LNCAP (cell line): ENCODE measurements at regions not wholly inside any gene's neighbourhood (a gene's known extent, or its start where the extent isn't known, plus 50 kb on each side); places are given as distances from the start of the nearest gene placed in this dataset.
A peak's percentile ranks its signal among the peaks of the same experiment; 100 is the strongest.

Experiments
- TF ChIP-seq, protein P1 (sequence below): fragments of 450-650 bp; IDR thresholded peaks from 2 replicates; pipeline ENCODE4 v1.5.1; 2017; ENCODE audit warnings: mild to moderate bottlenecking

DNA sequence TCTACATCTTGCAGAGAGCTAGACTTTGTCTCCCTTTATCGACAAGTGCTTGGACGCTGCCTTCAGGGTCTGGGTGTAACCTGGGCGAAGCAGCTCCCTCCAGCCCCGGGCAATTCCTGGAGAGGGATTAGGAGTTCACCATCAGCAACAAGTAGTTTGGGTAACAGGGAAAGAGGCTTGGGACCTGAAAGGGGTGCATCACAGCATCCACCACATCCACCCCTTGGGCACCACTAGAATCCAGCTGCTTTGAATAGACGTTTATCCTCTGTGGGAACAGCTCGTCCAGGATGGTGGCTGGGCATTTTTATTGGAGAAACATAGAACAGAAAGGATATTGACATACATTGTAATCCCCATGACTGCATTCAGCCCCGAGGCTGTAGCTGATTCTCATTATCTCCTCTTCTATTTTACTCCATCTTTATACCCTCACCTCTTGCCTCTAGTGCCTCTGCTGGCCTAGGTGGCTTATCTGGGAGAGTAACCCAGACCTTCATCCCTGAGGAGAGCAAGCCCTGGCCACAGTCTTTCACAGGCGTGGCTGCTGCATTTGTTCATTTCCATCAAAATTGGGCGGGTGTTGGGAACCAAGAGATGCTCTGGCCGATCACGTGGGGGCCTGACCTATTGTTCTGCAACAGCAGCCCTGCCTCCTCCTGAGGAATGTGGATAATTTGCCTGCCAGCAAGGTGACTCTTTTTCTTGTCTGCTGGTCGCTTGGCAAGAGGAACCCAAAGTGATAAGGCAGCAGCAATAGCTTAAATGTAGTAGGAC is 109.2 kb upstream of the RALGAPA2 start:
- TF ChIP-seq, protein P1, sequence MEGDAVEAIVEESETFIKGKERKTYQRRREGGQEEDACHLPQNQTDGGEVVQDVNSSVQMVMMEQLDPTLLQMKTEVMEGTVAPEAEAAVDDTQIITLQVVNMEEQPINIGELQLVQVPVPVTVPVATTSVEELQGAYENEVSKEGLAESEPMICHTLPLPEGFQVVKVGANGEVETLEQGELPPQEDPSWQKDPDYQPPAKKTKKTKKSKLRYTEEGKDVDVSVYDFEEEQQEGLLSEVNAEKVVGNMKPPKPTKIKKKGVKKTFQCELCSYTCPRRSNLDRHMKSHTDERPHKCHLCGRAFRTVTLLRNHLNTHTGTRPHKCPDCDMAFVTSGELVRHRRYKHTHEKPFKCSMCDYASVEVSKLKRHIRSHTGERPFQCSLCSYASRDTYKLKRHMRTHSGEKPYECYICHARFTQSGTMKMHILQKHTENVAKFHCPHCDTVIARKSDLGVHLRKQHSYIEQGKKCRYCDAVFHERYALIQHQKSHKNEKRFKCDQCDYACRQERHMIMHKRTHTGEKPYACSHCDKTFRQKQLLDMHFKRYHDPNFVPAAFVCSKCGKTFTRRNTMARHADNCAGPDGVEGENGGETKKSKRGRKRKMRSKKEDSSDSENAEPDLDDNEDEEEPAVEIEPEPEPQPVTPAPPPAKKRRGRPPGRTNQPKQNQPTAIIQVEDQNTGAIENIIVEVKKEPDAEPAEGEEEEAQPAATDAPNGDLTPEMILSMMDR, result no peak

DNA sequence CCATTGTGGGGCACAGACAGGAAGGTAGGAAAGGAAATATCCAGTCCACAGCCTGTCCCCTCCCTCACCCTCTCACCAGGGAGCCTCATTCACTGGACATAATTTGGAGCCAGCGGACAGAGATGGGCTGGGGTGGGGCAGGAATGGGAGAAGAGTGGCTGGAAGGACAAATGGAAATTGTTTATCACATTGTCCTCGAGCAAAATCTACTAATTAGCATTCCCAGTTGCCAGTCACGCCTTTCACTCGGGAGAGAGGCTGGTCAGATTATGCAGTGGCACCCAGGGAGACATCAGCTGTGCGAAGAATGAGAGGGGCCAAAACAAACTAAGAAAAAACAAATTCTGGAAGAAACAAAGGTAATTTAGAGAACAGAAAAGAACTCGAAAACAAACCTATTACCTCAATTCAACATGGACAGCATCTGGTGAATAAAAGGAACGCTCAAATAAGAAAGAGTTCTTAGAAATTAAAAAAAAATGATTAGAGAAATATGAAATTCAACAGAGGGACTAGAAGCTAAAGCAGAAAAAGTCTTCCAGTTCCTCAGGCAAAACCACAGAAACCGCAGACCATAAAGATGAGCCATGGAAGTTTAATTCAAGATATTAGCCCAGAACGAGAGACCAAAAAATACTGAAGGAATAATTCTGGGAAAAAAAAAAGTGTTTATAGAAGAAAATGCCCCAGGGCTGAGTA is 108.5 kb upstream of the RALGAPA2 start:
- TF ChIP-seq, protein P1, result no peak

DNA sequence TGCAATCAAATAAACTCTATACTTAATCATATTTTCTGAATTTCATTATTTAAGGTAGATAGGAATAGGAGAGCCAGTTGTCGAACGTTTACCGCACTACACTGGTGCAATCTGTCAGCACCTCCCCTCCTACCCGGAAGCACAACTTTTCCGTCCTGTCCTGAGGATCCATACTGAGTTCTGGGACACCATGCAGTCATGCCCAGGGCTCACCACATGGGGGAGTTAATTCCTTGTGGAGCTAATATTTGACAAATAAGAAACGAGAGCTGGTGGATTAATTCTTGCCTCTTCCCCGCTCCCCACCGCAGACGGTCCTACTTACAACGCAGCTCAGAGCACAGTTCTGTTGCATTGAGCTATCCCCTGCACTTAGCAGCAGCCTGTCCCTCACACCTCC is 107.7 kb upstream of the RALGAPA2 start:
- TF ChIP-seq, protein P1, result peak; percentile 45

DNA sequence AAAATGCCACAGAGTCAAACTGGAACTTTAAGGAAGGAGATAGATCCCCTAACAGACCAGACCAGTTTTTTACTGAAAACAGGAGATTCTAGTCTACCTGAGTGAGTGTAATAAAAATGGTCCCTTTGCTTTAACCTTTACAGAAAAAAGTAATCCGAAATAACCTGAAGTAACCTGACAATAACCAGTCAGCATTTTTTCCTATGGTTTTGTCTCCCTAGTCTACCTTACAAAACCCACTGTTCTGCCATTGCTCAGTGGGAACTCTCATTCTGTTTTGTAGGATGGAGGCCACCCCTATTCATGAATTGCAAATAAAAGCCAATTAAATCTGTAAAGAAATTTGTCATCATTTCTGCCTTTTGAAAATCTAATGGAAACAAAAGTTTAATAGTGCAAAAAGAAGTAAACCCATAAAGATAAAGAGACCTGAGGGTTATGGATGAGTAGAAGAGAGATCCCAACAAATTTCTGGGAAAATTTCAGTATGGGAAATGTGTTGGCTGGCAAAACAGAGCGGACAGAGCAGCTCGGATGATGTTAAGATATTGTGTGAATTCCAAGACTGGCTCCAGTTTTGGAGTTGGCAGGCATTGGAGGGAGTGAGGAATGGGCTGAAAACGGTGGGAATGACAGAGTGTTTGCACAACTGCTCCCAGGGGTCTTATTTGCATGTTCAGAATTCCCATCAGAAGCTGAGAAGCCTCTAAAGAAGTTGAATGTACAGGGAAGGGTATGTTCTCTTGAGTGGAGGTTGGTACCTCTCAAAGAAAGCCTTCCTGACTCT is 104.7 kb upstream of the RALGAPA2 start:
- TF ChIP-seq, protein P1, result no peak

DNA sequence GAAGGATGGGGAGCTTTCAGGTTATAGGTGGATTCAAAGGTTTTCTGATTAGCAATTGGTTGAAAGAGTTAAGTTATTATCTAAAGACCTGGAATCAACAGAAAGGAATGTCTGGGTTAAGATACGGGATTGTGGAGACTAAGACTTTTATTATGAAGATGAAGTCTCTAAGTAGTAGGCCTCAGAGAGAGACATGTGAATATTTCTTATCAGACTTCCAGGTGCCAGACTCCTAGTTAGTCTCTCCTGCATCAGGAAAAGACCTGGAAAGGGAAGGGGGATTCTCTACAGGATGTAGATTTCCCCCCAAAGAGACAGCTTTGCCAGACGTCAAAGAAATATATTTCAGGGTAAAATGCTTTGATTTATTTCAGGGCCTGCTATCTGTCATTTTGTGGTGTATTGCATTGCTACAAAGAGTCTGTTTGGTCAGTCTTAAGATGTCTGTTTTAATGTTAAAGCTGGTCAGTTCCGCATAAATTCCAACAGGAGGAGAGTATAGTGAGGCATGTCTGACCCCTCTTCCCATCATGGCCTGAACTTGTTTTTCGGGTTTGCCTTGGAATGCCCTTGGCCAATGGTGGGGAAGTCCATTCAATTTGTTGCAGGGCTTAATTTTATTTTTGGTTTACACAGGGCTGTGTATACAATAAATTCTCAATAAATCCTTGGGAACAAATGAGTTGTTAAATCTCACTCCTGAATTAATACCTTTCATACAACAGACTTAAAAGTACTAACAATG is 103.4 kb upstream of the RALGAPA2 start:
- TF ChIP-seq, protein P1, result no peak

DNA sequence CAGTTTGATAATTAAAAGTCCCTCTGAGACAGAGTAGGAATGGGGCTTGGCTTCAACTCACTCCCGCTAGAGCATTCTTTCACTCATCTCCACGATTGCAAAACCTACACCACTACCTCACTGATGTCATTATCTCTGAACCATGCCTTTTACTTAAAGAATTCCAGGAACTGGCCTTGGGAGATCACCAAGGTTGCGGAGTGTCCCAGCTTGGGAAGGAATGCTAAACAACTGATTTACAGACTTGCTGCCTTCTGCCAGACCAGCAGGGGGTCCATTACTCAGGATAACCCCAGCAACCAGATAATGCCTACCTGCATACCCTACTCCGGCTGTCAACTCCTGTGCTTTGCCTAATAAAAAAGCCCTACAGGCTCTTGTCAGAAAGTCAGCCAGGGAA is 102.2 kb upstream of the RALGAPA2 start:
- TF ChIP-seq, protein P1, result no peak

DNA sequence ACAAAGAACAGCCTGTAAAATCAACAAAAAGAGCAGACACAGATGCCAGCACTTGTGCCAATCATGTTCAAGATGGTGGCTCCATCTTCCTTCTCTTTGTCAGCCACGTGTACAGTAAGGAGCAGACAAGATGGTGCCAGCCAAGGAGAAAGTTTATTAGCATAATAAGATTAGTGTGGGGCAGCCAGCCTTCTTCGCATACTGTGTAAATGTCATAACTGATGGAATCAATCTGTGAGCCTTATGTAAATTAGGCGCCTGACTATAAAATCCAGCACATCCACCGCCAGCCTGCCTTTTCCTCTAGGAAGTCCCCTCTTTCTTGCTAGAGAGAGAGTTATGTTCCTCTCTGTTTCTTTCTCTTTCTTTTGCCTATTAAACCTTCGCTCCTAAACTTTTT is 99.7 kb upstream of the RALGAPA2 start:
- TF ChIP-seq, protein P1, result no peak
